SIG-M5 treated with dmso at 0.1 percent for 504 hours (cell line): ENCODE measurements at regions not wholly inside any gene's neighbourhood (a gene's known extent, or its start where the extent isn't known, plus 50 kb on each side); places are given as distances from the start of the nearest gene placed in this dataset.

ENCODE experiments used
- DNase-seq: peaks from one replicate; lab custom pipeline; 2025; ENCODE audit not compliant: unreplicated experiment; lab: John Stamatoyannopoulos, UW

- DNase-seq = no peak
These were observed 228.1 kb downstream of the KCNC2 start for GRCh38 chr12:74981541-74981940.

GRCh38 chr12:74983917-74984316, 225.7 kb downstream of the KCNC2 start:
- no peak for DNase-seq

GRCh38 chr12:74984631-74985030, 225.0 kb downstream of the KCNC2 start:
- no peak for DNase-seq

GRCh38 chr12:74985293-74985985, 224.2 kb downstream of the KCNC2 start:
- no peak for DNase-seq

- DNase-seq = no peak
These were observed 223.7 kb downstream of the KCNC2 start for GRCh38 chr12:74985986-74986319.

GRCh38 chr12:74988156-74988555, 221.5 kb downstream of the KCNC2 start:
- no peak for DNase-seq
